ENCODE measurements at regions not wholly inside any gene's neighbourhood (a gene's known extent, or its start where the extent isn't known, plus 50 kb on each side); places are given as distances from the start of the nearest gene placed in this dataset.

DNA sequence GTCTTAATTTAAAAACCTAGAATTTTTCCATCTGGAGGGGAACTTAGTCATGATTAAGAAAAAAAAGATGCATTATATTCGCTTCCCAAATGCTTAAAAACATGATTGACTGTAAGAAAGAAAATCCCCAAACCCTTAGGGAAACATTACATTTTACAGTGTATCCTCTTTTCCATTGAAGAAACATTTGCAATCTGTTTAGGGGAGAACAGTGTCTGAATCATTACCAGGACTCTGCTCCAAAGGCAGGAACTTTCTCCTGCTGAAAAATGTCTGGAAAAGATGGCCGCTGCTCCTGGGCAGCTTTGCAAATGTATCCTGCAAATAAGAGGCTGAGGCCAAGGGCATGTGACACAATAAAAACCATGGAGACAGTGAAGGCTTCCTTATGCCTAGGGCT is 173.7 kb downstream of the BUB3 start:
- H3K27me3 ChIP-seq (ENCODE audit: control insufficient read depth in 2 of 2, insufficient read depth in 2 of 2, low read length in 2 of 2): no peaks in the 10 kb centered on the region
- H3K4me3 Mint-ChIP-seq: no peak overlapping the region
- no peaks in the 10 kb centered on the region for H3K4me1 Mint-ChIP-seq
- DNase-seq (no peak), ATAC-seq (no peak)
- H3K27me3 Mint-ChIP-seq: peaks cover 0 to 24% (median 5%) of the 10 kb centered on the region in 5 donors
- ChIA-PET POLR2A (no interaction called here), CTCF (no interaction called here)
- H3K27ac ChIP-seq (ENCODE audit: low read depth, low read length): no peak overlapping the region
- intact Hi-C loops (cut with micrococcal nuclease): no loop called here
- peaks cover 0 to 21% (median 9%) of the 10 kb centered on the region in 11 donors for H3K9me3 Mint-ChIP-seq
- peaks cover 0 to 9% (median 0%) of the 10 kb centered on the region in 3 experiments for H3K9me3 ChIP-seq (ENCODE audit: control insufficient read depth in 2 of 3, low read length in 3 of 3)
- H3K4me3 ChIP-seq (ENCODE audit: low read length): no peak overlapping the region
- H3K36me3 Mint-ChIP-seq: peaks cover 0 to 22% (median 18%) of the 10 kb centered on the region in 5 donors
- no peaks in the 10 kb centered on the region for H3K36me3 ChIP-seq (ENCODE audit: control insufficient read depth in 2 of 3, insufficient read depth in 3 of 3, low read length in 3 of 3)
- H3K4me1 ChIP-seq (ENCODE audit: control insufficient read depth in 2 of 2, insufficient read depth in 2 of 2, low read length in 2 of 2): no peaks in the 10 kb centered on the region
- H3K27ac Mint-ChIP-seq: no peak overlapping the region

- POLR2A ChIA-PET: no interaction called here
- DNase-seq (no peak), ATAC-seq (no peak)
- H3K4me3 ChIP-seq (ENCODE audit: low read length): no peak overlapping the region
- CTCF ChIA-PET: no interaction called here
- no peak overlapping the region for H3K27ac ChIP-seq (ENCODE audit: low read depth, low read length)
- no peak overlapping the region for H3K27ac Mint-ChIP-seq
- no peak overlapping the region for H3K4me3 Mint-ChIP-seq
- H3K9me3 ChIP-seq (ENCODE audit: control insufficient read depth in 2 of 3, low read length in 3 of 3): peaks cover 0 to 2% (median 0%) of the 10 kb centered on the region in 3 experiments
- H3K4me1 Mint-ChIP-seq: no peaks in the 10 kb centered on the region
- no peaks in the 10 kb centered on the region for H3K27me3 ChIP-seq (ENCODE audit: control insufficient read depth in 2 of 2, insufficient read depth in 2 of 2, low read length in 2 of 2)
- peaks cover 0 to 24% (median 0%) of the 10 kb centered on the region in 5 donors for H3K27me3 Mint-ChIP-seq
- peaks cover 0 to 7% (median 5%) of the 10 kb centered on the region in 5 donors for H3K36me3 Mint-ChIP-seq
- no peaks in the 10 kb centered on the region for H3K36me3 ChIP-seq (ENCODE audit: control insufficient read depth in 2 of 3, insufficient read depth in 3 of 3, low read length in 3 of 3)
- no peaks in the 10 kb centered on the region for H3K4me1 ChIP-seq (ENCODE audit: control insufficient read depth in 2 of 2, insufficient read depth in 2 of 2, low read length in 2 of 2)
- intact Hi-C loops (cut with micrococcal nuclease): no loop called here
- H3K9me3 Mint-ChIP-seq: peaks cover 0 to 11% (median 5%) of the 10 kb centered on the region in 11 donors
These were observed 177.2 kb downstream of the BUB3 start for GRCh38 chr10:123331438-123331837.

- H3K36me3 ChIP-seq (ENCODE audit: control insufficient read depth in 2 of 3, insufficient read depth in 3 of 3, low read length in 3 of 3): no peaks in the 10 kb centered on the region
- H3K9me3 Mint-ChIP-seq: peaks cover 0 to 1% (median 0%) of the 10 kb centered on the region in 11 donors
- intact Hi-C loops (cut with micrococcal nuclease): no loop called here
- ATAC-seq: no peak
- no peak overlapping the region for H3K27ac ChIP-seq (ENCODE audit: low read depth, low read length)
- no peaks in the 10 kb centered on the region for H3K9me3 ChIP-seq (ENCODE audit: control insufficient read depth in 2 of 3, low read length in 3 of 3)
- H3K27me3 Mint-ChIP-seq: peaks cover 0 to 2% (median 1%) of the 10 kb centered on the region in 5 donors
- DNase-seq: no peak
- H3K4me3 Mint-ChIP-seq: no peak overlapping the region
- POLR2A ChIA-PET: no interaction called here
- no peaks in the 10 kb centered on the region for H3K4me1 ChIP-seq (ENCODE audit: control insufficient read depth in 2 of 2, insufficient read depth in 2 of 2, low read length in 2 of 2)
- H3K27ac Mint-ChIP-seq: no peak overlapping the region
- no peaks in the 10 kb centered on the region for H3K27me3 ChIP-seq (ENCODE audit: control insufficient read depth in 2 of 2, insufficient read depth in 2 of 2, low read length in 2 of 2)
- H3K36me3 Mint-ChIP-seq: no peaks in the 10 kb centered on the region
- CTCF ChIA-PET: no interaction called here
- no peak overlapping the region for H3K4me3 ChIP-seq (ENCODE audit: low read length)
- H3K4me1 Mint-ChIP-seq: no peaks in the 10 kb centered on the region
These were observed 192.4 kb downstream of the BUB3 start for GRCh38 chr10:123346581-123346980.

DNA sequence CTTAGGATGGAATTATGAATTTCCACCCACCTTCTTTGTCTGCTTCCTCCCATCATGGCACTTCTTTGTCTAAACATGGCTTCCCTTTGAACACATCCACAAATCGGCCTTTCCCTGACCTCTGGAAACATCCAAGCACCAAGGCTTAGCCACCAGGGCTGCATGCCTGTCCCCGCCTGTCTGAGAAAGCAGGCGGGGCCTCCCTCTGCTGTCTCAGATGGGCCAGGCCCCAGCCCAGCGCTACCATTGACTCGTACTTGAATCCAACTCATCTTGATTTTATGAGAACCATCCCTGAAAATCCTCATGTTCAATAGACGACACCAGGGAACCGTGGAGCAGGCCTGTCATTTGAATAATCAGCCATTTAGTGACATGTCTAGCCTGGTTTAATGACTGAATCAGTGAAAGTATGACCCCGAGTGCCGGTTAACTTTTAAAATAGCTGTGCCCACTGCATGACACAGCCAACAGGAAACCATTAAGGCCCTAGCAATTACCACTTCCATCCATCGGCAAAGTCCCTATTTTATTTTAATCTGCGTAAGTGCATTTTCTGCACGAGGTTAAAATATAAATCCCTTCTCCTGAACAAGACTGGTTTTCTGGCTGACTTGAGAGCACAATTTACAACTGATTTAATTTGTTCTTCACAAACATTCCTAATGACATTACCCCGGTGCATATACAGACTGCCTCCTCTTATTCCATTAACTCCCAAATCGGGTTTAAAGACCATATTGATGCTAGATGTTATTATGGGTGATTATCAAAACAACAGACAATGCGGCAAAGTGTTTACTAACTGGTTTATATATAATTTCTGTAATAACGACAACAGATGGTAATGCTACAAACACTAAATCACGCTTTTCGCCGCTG is 194.7 kb downstream of the BUB3 start:
- peaks cover 0 to 2% (median 0%) of the 10 kb centered on the region in 5 donors for H3K27me3 Mint-ChIP-seq
- H3K4me1 Mint-ChIP-seq: no peaks in the 10 kb centered on the region
- no peaks in the 10 kb centered on the region for H3K4me1 ChIP-seq (ENCODE audit: control insufficient read depth in 2 of 2, insufficient read depth in 2 of 2, low read length in 2 of 2)
- no peak overlapping the region for H3K4me3 ChIP-seq (ENCODE audit: low read length)
- no peaks in the 10 kb centered on the region for H3K36me3 Mint-ChIP-seq
- intact Hi-C loops (cut with micrococcal nuclease): no loop called here
- no peak overlapping the region for H3K27ac ChIP-seq (ENCODE audit: low read depth, low read length)
- H3K9me3 ChIP-seq (ENCODE audit: control insufficient read depth in 2 of 3, low read length in 3 of 3): no peaks in the 10 kb centered on the region
- CTCF ChIA-PET: interaction anchor here (0.6 kb wide), 1 partner anchor 96 kb away, joined by 3 read pairs; no protein-coding TSS in a partner anchor
- no peak for ATAC-seq
- no peaks in the 10 kb centered on the region for H3K27me3 ChIP-seq (ENCODE audit: control insufficient read depth in 2 of 2, insufficient read depth in 2 of 2, low read length in 2 of 2)
- no peak overlapping the region for H3K4me3 Mint-ChIP-seq
- H3K9me3 Mint-ChIP-seq: peaks cover 0 to 1% (median 0%) of the 10 kb centered on the region in 11 donors
- no peak for DNase-seq
- POLR2A ChIA-PET: no interaction called here
- no peaks in the 10 kb centered on the region for H3K36me3 ChIP-seq (ENCODE audit: control insufficient read depth in 2 of 3, insufficient read depth in 3 of 3, low read length in 3 of 3)
- no peak overlapping the region for H3K27ac Mint-ChIP-seq

DNA sequence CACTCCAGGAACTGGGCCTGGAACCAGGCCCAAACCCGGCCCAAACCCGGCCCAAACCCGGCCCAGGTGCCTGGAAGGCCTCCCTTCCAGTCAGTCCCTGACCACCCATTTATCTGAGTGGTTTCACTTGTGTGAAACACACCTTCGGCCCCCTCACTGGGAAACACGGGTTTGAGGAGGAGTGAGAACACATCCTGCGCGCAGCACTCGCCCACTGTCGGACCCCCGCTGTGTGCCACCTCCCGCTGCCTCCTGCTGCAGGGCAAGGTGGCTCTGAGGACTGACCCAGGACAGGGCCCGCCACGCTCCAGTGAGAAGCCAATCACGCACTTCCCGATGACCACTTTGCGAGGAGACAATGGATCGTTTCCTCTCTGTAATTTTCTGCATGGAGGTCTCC is 197.5 kb downstream of the BUB3 start:
- no peak overlapping the region for H3K4me3 Mint-ChIP-seq
- no peak for ATAC-seq
- intact Hi-C loops (cut with micrococcal nuclease): no loop called here
- no peaks in the 10 kb centered on the region for H3K36me3 ChIP-seq (ENCODE audit: control insufficient read depth in 2 of 3, insufficient read depth in 3 of 3, low read length in 3 of 3)
- no peaks in the 10 kb centered on the region for H3K4me1 Mint-ChIP-seq
- no peaks in the 10 kb centered on the region for H3K4me1 ChIP-seq (ENCODE audit: control insufficient read depth in 2 of 2, insufficient read depth in 2 of 2, low read length in 2 of 2)
- no peak overlapping the region for H3K4me3 ChIP-seq (ENCODE audit: low read length)
- POLR2A ChIA-PET: no interaction called here
- H3K27me3 ChIP-seq (ENCODE audit: control insufficient read depth in 2 of 2, insufficient read depth in 2 of 2, low read length in 2 of 2): no peaks in the 10 kb centered on the region
- DNase-seq: no peak
- H3K27ac Mint-ChIP-seq: no peak overlapping the region
- no peaks in the 10 kb centered on the region for H3K9me3 ChIP-seq (ENCODE audit: control insufficient read depth in 2 of 3, low read length in 3 of 3)
- H3K9me3 Mint-ChIP-seq: no peaks in the 10 kb centered on the region
- H3K27me3 Mint-ChIP-seq: peaks cover 4 to 14% (median 8%) of the 10 kb centered on the region in 5 donors
- no peaks in the 10 kb centered on the region for H3K36me3 Mint-ChIP-seq
- no peak overlapping the region for H3K27ac ChIP-seq (ENCODE audit: low read depth, low read length)
- CTCF ChIA-PET: no interaction called here

- H3K27me3 Mint-ChIP-seq: peaks cover 4 to 14% (median 8%) of the 10 kb centered on the region in 5 donors
- no peak overlapping the region for H3K4me3 Mint-ChIP-seq
- H3K9me3 Mint-ChIP-seq: no peaks in the 10 kb centered on the region
- Histone ChIP-seq H3K27me3 (ENCODE audit: control insufficient read depth in 2 of 2, insufficient read depth in 2 of 2, low read length in 2 of 2) (no peaks in the 10 kb centered on the region), H3K27ac (ENCODE audit: low read depth, low read length) (no peak overlapping the region), H3K36me3 (ENCODE audit: control insufficient read depth in 2 of 3, insufficient read depth in 3 of 3, low read length in 3 of 3) (no peaks in the 10 kb centered on the region), H3K4me1 (ENCODE audit: control insufficient read depth in 2 of 2, insufficient read depth in 2 of 2, low read length in 2 of 2) (no peaks in the 10 kb centered on the region), H3K9me3 (ENCODE audit: control insufficient read depth in 2 of 3, low read length in 3 of 3) (no peaks in the 10 kb centered on the region), H3K4me3 (ENCODE audit: low read length) (no peak overlapping the region)
- DNase-seq (no peak), ATAC-seq (no peak)
- no peak overlapping the region for H3K27ac Mint-ChIP-seq
- no peaks in the 10 kb centered on the region for H3K36me3 Mint-ChIP-seq
- intact Hi-C loops (cut with micrococcal nuclease): no loop called here
- CTCF ChIA-PET: interaction anchor here (0.5 kb wide), 1 partner anchor 210 kb away, joined by 3 read pairs; no protein-coding TSS in a partner anchor
- POLR2A ChIA-PET: no interaction called here
- H3K4me1 Mint-ChIP-seq: no peaks in the 10 kb centered on the region
These were observed 200.3 kb downstream of the BUB3 start for GRCh38 chr10:123354521-123354920.

All from naive thymus-derived CD4-positive, alpha-beta T cell (primary cell).